GM12878 (cell line): ENCODE measurements at regions not wholly inside any gene's neighbourhood (a gene's known extent, or its start where the extent isn't known, plus 50 kb on each side); places are given as distances from the start of the nearest gene placed in this dataset.

Experiments used
- ATAC-seq: fragments of 200-7000 bp; cut with Tn5 transposase; 3 replicates; pipeline ENCODE4 v1.9.1; 2020; ENCODE audit warnings: mild to moderate bottlenecking, moderate library complexity
- BruUV-seq: library from RNA; stranded (reverse); fragments of 400-500 nt; replicated peaks from 2 replicates; lab custom pipeline; 2021; lab: Mats Ljungman, UMichigan
- CTCF ChIA-PET: fragments of 300-600 bp; sonication (Branson Sonifier 250); formaldehyde crosslinking; extraction: SDS; loops from one replicate; lab custom pipeline; 2021; ENCODE audit warnings: inconsistent platforms; lab: Yijun Ruan, JAX
- POLR2A ChIA-PET: fragments of 350-600 bp; formaldehyde crosslinking; extraction: SDS; loops from one replicate; lab custom pipeline; 2021; ENCODE audit warnings: inconsistent platforms; lab: Charles Lee
- RAD21 ChIA-PET: fragments of 300-600 bp; sonication (Branson Sonifier 250); formaldehyde crosslinking; loops from one replicate; lab custom pipeline; 2023; ENCODE audit warnings: antibody characterized with exemption; ENCODE audit not compliant: unreplicated experiment; lab: Charles Lee
- SMC1A ChIA-PET: fragments of 300-600 bp; sonication (Branson Sonifier 250); formaldehyde crosslinking; loops from one replicate; lab custom pipeline; 2023; ENCODE audit not compliant: unreplicated experiment, uncharacterized antibody; lab: Charles Lee
- DNase-seq: peaks from one replicate; pipeline ENCODE4 v3.0.0-alpha.2; 2011; ENCODE audit warnings: low read depth, low spot score
- FAIRE-seq: peaks from 3 replicates; lab custom pipeline; 2011; peaks lifted over from hg19 to GRCh38; lab: Jason Lieb, UNC
- H2AFZ ChIP-seq: 2 replicates; pipeline ENCODE4 v1.6.0; 2011; ENCODE audit warnings: low read depth, low read length, control low read depth; ENCODE audit not compliant: control insufficient read depth
- H3K27ac ChIP-seq: 2 replicates; pipeline ENCODE4 v1.5.1; 2011; ENCODE audit warnings: control low read depth; ENCODE audit not compliant: control insufficient read depth, insufficient read depth
- H3K27me3 ChIP-seq, 2 experiments: replicated peaks in 1 of 2; 2 replicates each; pipeline versions ENCODE4 v1.6.0 to v1.6.1; 2011; ENCODE audit warnings: low read length in 1 of 2; ENCODE audit not compliant: control insufficient read depth in 2 of 2, insufficient read depth in 2 of 2
- H3K36me3 ChIP-seq, 2 experiments: 2 replicates each; pipeline ENCODE4 v1.5.1; 2011; ENCODE audit warnings: low read length in 1 of 2; ENCODE audit not compliant: control insufficient read depth in 2 of 2, insufficient read depth in 2 of 2
- H3K4me1 ChIP-seq: 2 replicates; pipeline ENCODE4 v1.6.1; 2011; ENCODE audit warnings: mild to moderate bottlenecking, low read length, moderate library complexity, mixed read lengths; ENCODE audit not compliant: control insufficient read depth, insufficient read depth
- H3K4me2 ChIP-seq: 2 replicates; pipeline ENCODE4 v1.6.0; 2011; ENCODE audit warnings: control low read depth; ENCODE audit not compliant: control insufficient read depth, insufficient read depth
- H3K4me3 ChIP-seq: fragments of 200-600 bp; sonication (generic); 2 replicates; pipeline ENCODE4 v1.5.1; 2016
- H3K79me2 ChIP-seq: 2 replicates; pipeline ENCODE4 v1.6.0; 2011; ENCODE audit warnings: low read length; ENCODE audit not compliant: control insufficient read depth, insufficient read depth
- H3K9ac ChIP-seq: 2 replicates; pipeline ENCODE4 v1.8.0; 2011; ENCODE audit warnings: low read length, control low read depth, mixed read lengths; ENCODE audit not compliant: control insufficient read depth, insufficient read depth
- H3K9me3 ChIP-seq: replicated peaks from 3 replicates; pipeline ENCODE4 v1.5.1; 2011; ENCODE audit warnings: mild to moderate bottlenecking, low read length; ENCODE audit not compliant: control insufficient read depth, insufficient read depth
- H4K20me1 ChIP-seq: 2 replicates; pipeline ENCODE4 v1.6.0; 2011; ENCODE audit not compliant: control insufficient read depth, insufficient read depth
- BMI1 ChIP-seq: fragments of 450-650 bp; IDR thresholded peaks from 2 replicates; pipeline ENCODE4 v1.6.1; 2016; ENCODE audit warnings: mild to moderate bottlenecking, moderate library complexity, borderline replicate concordance
- CEBPB ChIP-seq, 2 experiments: fragments of 150-350 bp in 1 of 2; IDR thresholded peaks; 2 replicates each; pipeline ENCODE4 v1.6.1; 2012 to 2014; ENCODE audit warnings: low read depth in 2 of 2, low read length in 2 of 2, borderline replicate concordance in 1 of 2, inconsistent platforms in 1 of 2
- HDAC6 ChIP-seq: fragments of 200-600 bp; sonication (generic); IDR thresholded peaks from one replicate; pipeline ENCODE4 v1.8.0; 2017; ENCODE audit warnings: antibody characterized with exemption; ENCODE audit not compliant: unreplicated experiment
- KAT2A ChIP-seq: conservative IDR thresholded peaks from 2 replicates; pipeline ENCODE4 v1.6.1; 2011; ENCODE audit warnings: low read depth, low read length; ENCODE audit not compliant: control insufficient read depth
- MTA2 ChIP-seq: fragments of 450-650 bp; IDR thresholded peaks from 2 replicates; pipeline ENCODE4 v1.6.1; 2016; ENCODE audit warnings: low read depth, mild to moderate bottlenecking, moderate library complexity
- NR2C1 ChIP-seq: fragments of 450-650 bp; IDR thresholded peaks from 2 replicates; pipeline ENCODE4 v1.6.1; 2017; ENCODE audit warnings: antibody characterized with exemption, mild to moderate bottlenecking, moderate library complexity
- PAX8 ChIP-seq: fragments of 450-650 bp; IDR thresholded peaks from 2 replicates; pipeline ENCODE4 v1.6.1; 2017; ENCODE audit warnings: mild to moderate bottlenecking, moderate library complexity
- SREBF1 ChIP-seq: IDR thresholded peaks from 2 replicates; pipeline ENCODE4 v1.6.1; 2012; ENCODE audit warnings: mild to moderate bottlenecking, low read length
- WGBS: methylation state at CpG from one replicate; pipeline ENCODE4 v1.1.6; 2016; ENCODE audit warnings: low lambda C conversion rate; ENCODE audit not compliant: insufficient replicate concordance, insufficient coverage; ENCODE audit errors: missing lambda C conversion rate; 5-methylcytosine and 5-hydroxymethylcytosine counted together
- in situ Hi-C: fragments of 300-500 bp; cut with MboI; formaldehyde crosslinking; loops from 9 replicates; pipeline ENCODE4 v1.14.3; 2018; ENCODE audit warnings: mixed read lengths
- intact Hi-C: fragments of 100-400 bp; cut with micrococcal nuclease; formaldehyde crosslinking; loops from one replicate; pipeline ENCODE4 v1.14.2; 2022; ENCODE audit not compliant: unreplicated experiment
- TF ChIP-seq, protein P1 (sequence below): fragments of 450-650 bp; conservative IDR thresholded peaks from 2 replicates; pipeline ENCODE4 v1.6.1; 2017; ENCODE audit warnings: mild to moderate bottlenecking, moderate library complexity
- TF ChIP-seq, protein P2 (sequence below): fragments of 450-650 bp; formaldehyde crosslinking; IDR thresholded peaks from 2 replicates; pipeline ENCODE4 v1.4.0; 2022; ENCODE audit warnings: mild to moderate bottlenecking, moderate library complexity
- TF ChIP-seq, protein P3 (sequence below): fragments of 450-650 bp; IDR thresholded peaks from 2 replicates; pipeline ENCODE4 v1.6.1; 2016; ENCODE audit warnings: mild to moderate bottlenecking, moderate library complexity, borderline replicate concordance

DNA sequence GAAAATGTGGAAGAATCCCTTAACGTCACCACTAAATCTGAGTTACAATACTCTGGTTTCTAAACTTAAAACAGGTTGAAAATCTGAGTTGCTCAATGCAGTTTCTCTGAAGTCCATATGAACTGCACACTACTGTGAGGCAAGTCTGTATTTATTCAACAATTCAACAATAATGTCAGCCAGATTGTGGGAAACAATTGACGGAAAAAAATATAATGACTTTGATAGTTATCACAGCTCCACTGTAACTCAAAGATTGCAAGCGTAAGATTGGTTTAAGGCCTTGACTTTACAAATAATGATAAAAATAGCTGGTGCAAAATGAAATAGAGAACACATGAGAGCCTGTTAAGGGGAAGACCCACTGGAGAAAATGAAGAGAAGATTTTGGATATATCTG lies 219.4 kb upstream of the CCDC150 start:
- POLR2A ChIA-PET = interaction anchor here (0.6 kb wide), 1 partner anchor 886 kb away, joined by 3 read pairs; no protein-coding TSS in a partner anchor
- no peaks in the 10 kb centered on the region for H4K20me1 ChIP-seq
- no TSS peak for BruUV-seq
- RAD21 ChIA-PET = interaction anchor here (3.3 kb wide), 1 partner anchor 34 kb away, joined by 11 read pairs; no protein-coding TSS in a partner anchor
- no peaks in the 10 kb centered on the region for H3K9me3 ChIP-seq
- peaks cover 4% of the 10 kb centered on the region for H3K4me1 ChIP-seq
- H2AFZ ChIP-seq = no peak overlapping the region
- H3K27me3 ChIP-seq = no peaks in the 10 kb centered on the region
- FAIRE-seq (no peak), DNase-seq (no peak), ATAC-seq (no peak)
- SMC1A ChIA-PET = interaction anchor here (1.0 to 2.3 kb wide), 3 partner anchors 10 to 33 kb away, joined by 3 to 8 read pairs (median 3); no protein-coding TSS in a partner anchor
- CTCF ChIA-PET = interaction anchor here (1.9 kb wide), 1 partner anchor 10 kb away, joined by 5 read pairs; no protein-coding TSS in a partner anchor
- H3K9ac ChIP-seq = no peak overlapping the region
- in situ Hi-C loops (no loop called here), intact Hi-C loops (no loop called here)
- no peaks in the 10 kb centered on the region for H3K36me3 ChIP-seq
- TF ChIP-seq SREBF1 (no peak), MTA2 (no peak), BMI1 (no peak), NR2C1 (no peak), KAT2A (no peak), CEBPB (IDR thresholded peaks at IDR 0.05; ENCODE audit: borderline replicate concordance in 1 of 2, low read depth in 2 of 2, low read length in 2 of 2) (no peak), PAX8 (no peak), HDAC6 (no peak)
- TF ChIP-seq, protein P1, sequence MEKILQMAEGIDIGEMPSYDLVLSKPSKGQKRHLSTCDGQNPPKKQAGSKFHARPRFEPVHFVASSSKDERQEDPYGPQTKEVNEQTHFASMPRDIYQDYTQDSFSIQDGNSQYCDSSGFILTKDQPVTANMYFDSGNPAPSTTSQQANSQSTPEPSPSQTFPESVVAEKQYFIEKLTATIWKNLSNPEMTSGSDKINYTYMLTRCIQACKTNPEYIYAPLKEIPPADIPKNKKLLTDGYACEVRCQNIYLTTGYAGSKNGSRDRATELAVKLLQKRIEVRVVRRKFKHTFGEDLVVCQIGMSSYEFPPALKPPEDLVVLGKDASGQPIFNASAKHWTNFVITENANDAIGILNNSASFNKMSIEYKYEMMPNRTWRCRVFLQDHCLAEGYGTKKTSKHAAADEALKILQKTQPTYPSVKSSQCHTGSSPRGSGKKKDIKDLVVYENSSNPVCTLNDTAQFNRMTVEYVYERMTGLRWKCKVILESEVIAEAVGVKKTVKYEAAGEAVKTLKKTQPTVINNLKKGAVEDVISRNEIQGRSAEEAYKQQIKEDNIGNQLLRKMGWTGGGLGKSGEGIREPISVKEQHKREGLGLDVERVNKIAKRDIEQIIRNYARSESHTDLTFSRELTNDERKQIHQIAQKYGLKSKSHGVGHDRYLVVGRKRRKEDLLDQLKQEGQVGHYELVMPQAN = no peak
- TF ChIP-seq, protein P2, sequence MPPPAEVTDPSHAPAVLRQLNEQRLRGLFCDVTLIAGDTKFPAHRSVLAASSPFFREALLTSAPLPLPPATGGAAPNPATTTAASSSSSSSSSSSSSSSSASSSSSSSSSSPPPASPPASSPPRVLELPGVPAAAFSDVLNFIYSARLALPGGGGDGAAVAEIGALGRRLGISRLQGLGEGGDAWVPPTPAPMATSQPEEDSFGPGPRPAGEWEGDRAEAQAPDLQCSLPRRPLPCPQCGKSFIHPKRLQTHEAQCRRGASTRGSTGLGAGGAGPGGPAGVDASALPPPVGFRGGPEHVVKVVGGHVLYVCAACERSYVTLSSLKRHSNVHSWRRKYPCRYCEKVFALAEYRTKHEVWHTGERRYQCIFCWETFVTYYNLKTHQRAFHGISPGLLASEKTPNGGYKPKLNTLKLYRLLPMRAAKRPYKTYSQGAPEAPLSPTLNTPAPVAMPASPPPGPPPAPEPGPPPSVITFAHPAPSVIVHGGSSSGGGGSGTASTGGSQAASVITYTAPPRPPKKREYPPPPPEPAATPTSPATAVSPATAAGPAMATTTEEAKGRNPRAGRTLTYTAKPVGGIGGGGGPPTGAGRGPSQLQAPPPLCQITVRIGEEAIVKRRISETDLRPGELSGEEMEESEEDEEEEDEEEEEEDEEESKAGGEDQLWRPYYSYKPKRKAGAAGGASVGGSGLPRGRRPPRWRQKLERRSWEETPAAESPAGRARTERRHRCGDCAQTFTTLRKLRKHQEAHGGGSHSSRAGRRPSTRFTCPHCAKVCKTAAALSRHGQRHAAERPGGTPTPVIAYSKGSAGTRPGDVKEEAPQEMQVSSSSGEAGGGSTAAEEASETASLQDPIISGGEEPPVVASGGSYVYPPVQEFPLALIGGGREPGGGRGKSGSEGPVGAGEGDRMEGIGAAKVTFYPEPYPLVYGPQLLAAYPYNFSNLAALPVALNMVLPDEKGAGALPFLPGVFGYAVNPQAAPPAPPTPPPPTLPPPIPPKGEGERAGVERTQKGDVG = no peak
- TF ChIP-seq, protein P3, sequence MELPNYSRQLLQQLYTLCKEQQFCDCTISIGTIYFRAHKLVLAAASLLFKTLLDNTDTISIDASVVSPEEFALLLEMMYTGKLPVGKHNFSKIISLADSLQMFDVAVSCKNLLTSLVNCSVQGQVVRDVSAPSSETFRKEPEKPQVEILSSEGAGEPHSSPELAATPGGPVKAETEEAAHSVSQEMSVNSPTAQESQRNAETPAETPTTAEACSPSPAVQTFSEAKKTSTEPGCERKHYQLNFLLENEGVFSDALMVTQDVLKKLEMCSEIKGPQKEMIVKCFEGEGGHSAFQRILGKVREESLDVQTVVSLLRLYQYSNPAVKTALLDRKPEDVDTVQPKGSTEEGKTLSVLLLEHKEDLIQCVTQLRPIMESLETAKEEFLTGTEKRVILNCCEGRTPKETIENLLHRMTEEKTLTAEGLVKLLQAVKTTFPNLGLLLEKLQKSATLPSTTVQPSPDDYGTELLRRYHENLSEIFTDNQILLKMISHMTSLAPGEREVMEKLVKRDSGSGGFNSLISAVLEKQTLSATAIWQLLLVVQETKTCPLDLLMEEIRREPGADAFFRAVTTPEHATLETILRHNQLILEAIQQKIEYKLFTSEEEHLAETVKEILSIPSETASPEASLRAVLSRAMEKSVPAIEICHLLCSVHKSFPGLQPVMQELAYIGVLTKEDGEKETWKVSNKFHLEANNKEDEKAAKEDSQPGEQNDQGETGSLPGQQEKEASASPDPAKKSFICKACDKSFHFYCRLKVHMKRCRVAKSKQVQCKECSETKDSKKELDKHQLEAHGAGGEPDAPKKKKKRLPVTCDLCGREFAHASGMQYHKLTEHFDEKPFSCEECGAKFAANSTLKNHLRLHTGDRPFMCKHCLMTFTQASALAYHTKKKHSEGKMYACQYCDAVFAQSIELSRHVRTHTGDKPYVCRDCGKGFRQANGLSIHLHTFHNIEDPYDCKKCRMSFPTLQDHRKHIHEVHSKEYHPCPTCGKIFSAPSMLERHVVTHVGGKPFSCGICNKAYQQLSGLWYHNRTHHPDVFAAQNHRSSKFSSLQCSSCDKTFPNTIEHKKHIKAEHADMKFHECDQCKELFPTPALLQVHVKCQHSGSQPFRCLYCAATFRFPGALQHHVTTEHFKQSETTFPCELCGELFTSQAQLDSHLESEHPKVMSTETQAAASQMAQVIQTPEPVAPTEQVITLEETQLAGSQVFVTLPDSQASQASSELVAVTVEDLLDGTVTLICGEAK = no peak
- no peaks in the 10 kb centered on the region for H3K79me2 ChIP-seq
- 97% methylated on average over 3 of the region's 3 CpGs for WGBS
- H3K27ac ChIP-seq = no peak overlapping the region
- no peak overlapping the region for H3K4me3 ChIP-seq
- no peak overlapping the region for H3K4me2 ChIP-seq
